Neural cell (in vitro differentiated cells): ENCODE measurements at regions not wholly inside any gene's neighbourhood (a gene's known extent, or its start where the extent isn't known, plus 50 kb on each side); places are given as distances from the start of the nearest gene placed in this dataset.

Experiments
- H2AFZ ChIP-seq: fragments of 200-600, 300-800 bp; sonication (generic), shearing (Covaris generic); 2 replicates; pipeline ENCODE4 v1.6.0; 2014; ENCODE audit warnings: low read depth, mild to moderate bottlenecking, antibody characterized with exemption, low read length, moderate library complexity
- H3F3A ChIP-seq: fragments of 200-600 bp; shearing (Covaris generic); 2 replicates; pipeline ENCODE4 v1.6.1; 2016; ENCODE audit warnings: mild to moderate bottlenecking, moderate library complexity, mixed read lengths, antibody characterized with exemption, low read length; ENCODE audit not compliant: insufficient read depth, poor library complexity, severe bottlenecking
- H3K27ac ChIP-seq: fragments of 200-600, 300-800 bp; sonication (generic), shearing (Covaris generic); 2 replicates; pipeline ENCODE4 v1.5.1; 2014; ENCODE audit warnings: mild to moderate bottlenecking, low read length, moderate library complexity
- H3K27me3 ChIP-seq: fragments of 300-800, 200-600 bp; sonication (generic), shearing (Covaris generic); 2 replicates; pipeline ENCODE4 v1.6.0; 2014; ENCODE audit warnings: mild to moderate bottlenecking, low read depth, low read length, moderate library complexity; ENCODE audit not compliant: insufficient read depth
- H3K36me3 ChIP-seq: fragments of 300-800, 200-600 bp; sonication (generic), shearing (Covaris generic); 2 replicates; pipeline ENCODE4 v1.5.1; 2014; ENCODE audit warnings: mild to moderate bottlenecking, antibody characterized with exemption, low read length, moderate library complexity; ENCODE audit not compliant: insufficient read depth
- H3K4me2 ChIP-seq: fragments of 300-800, 200-600 bp; sonication (generic), shearing (Covaris generic); 2 replicates; pipeline ENCODE4 v1.6.0; 2014; ENCODE audit warnings: mild to moderate bottlenecking, low read length
- H3K4me3 ChIP-seq: fragments of 300-800, 200-600 bp; sonication (generic), shearing (Covaris generic); 2 replicates; pipeline ENCODE4 v1.5.1; 2014; ENCODE audit warnings: mild to moderate bottlenecking, low read length, moderate library complexity
- H3K79me2 ChIP-seq: fragments of 200-600 bp; shearing (Covaris generic); replicated peaks from 2 replicates; pipeline ENCODE4 v1.6.0; 2014; ENCODE audit warnings: mild to moderate bottlenecking, low read length, moderate library complexity; ENCODE audit not compliant: insufficient read depth
- H3K9ac ChIP-seq: fragments of 300-800, 200-600 bp; sonication (generic), shearing (Covaris generic); 2 replicates; pipeline ENCODE4 v1.6.1; 2016; ENCODE audit warnings: mild to moderate bottlenecking, low read length, mixed read lengths
- H3K9me2 ChIP-seq: fragments of 200-600 bp; shearing (Covaris generic); 2 replicates; pipeline ENCODE4 v1.6.1; 2016; ENCODE audit warnings: mild to moderate bottlenecking, low read length, mixed read lengths; ENCODE audit not compliant: insufficient read depth
- H3K9me3 ChIP-seq: fragments of 200-600, 300-800 bp; sonication (generic), shearing (Covaris generic); 2 replicates; pipeline ENCODE4 v1.6.1; 2016; ENCODE audit warnings: mild to moderate bottlenecking, mixed run types, low read length, moderate library complexity, mixed read lengths
- H4K20me1 ChIP-seq: fragments of 200-600 bp; shearing (Covaris generic); 2 replicates; pipeline ENCODE4 v1.6.1; 2016; ENCODE audit warnings: mild to moderate bottlenecking, mixed run types; ENCODE audit not compliant: insufficient read depth
- CTCF ChIP-seq: fragments of 450-650 bp; IDR thresholded peaks from 2 replicates; pipeline ENCODE4 v1.5.1; 2014; ENCODE audit warnings: antibody characterized with exemption, mild to moderate bottlenecking, moderate library complexity; ENCODE audit not compliant: poor library complexity, severe bottlenecking
- EP300 ChIP-seq: fragments of 450-650 bp; conservative IDR thresholded peaks from 2 replicates; pipeline ENCODE4 v1.6.1; 2014; ENCODE audit warnings: antibody characterized with exemption, mild to moderate bottlenecking, moderate library complexity; ENCODE audit not compliant: poor library complexity, severe bottlenecking
- EZH2 ChIP-seq: fragments of 200-600, 300-800 bp; shearing (Covaris generic), sonication (generic); IDR thresholded peaks from 2 replicates; pipeline ENCODE4 v1.6.1; 2014; ENCODE audit warnings: antibody characterized with exemption, low read length, borderline replicate concordance, mild to moderate bottlenecking; ENCODE audit not compliant: insufficient read depth, poor library complexity, severe bottlenecking
- MXI1 ChIP-seq: fragments of 450-650 bp; conservative IDR thresholded peaks from 2 replicates; pipeline ENCODE4 v1.6.1; 2014; ENCODE audit warnings: antibody characterized with exemption, mild to moderate bottlenecking; ENCODE audit not compliant: poor library complexity, severe bottlenecking
- POLR2AphosphoS5 ChIP-seq: IDR thresholded peaks from 2 replicates; pipeline ENCODE4 v1.6.1; 2012
- RAD21 ChIP-seq: fragments of 450-650 bp; conservative IDR thresholded peaks from 2 replicates; pipeline ENCODE4 v1.6.1; 2014; ENCODE audit warnings: antibody characterized with exemption, mild to moderate bottlenecking, moderate library complexity
- REST ChIP-seq: IDR thresholded peaks from 2 replicates; pipeline ENCODE4 v1.6.1; 2012; ENCODE audit warnings: borderline replicate concordance
- SMC3 ChIP-seq: fragments of 450-650 bp; conservative IDR thresholded peaks from 2 replicates; pipeline ENCODE4 v1.6.1; 2014; ENCODE audit warnings: antibody characterized with exemption, mild to moderate bottlenecking, moderate library complexity; ENCODE audit not compliant: poor library complexity
- TAF1 ChIP-seq: IDR thresholded peaks from 2 replicates; pipeline ENCODE4 v1.6.1; 2012; ENCODE audit warnings: low read depth

- H3K27ac ChIP-seq: no peak overlapping the region
- H3K36me3 ChIP-seq: no peaks in the 10 kb centered on the region
- H3F3A ChIP-seq: no peaks in the 10 kb centered on the region
- H3K27me3 ChIP-seq: no peaks in the 10 kb centered on the region
- H3K4me2 ChIP-seq: no peak overlapping the region
- H4K20me1 ChIP-seq: no peaks in the 10 kb centered on the region
- no peaks in the 10 kb centered on the region for H3K9me2 ChIP-seq
- H3K79me2 ChIP-seq: no peaks in the 10 kb centered on the region
- H2AFZ ChIP-seq: no peak overlapping the region
- H3K9ac ChIP-seq: no peak overlapping the region
- no peak overlapping the region for H3K4me3 ChIP-seq
- no peak for TF ChIP-seq EP300
- TF ChIP-seq SMC3: no peak
- TF ChIP-seq MXI1: no peak
- no peak for TF ChIP-seq REST
- TF ChIP-seq POLR2AphosphoS5: no peak
- no peak for TF ChIP-seq TAF1
- no peak for TF ChIP-seq CTCF
- no peak for TF ChIP-seq RAD21
- no peak for TF ChIP-seq EZH2
- H3K9me3 ChIP-seq: no peaks in the 10 kb centered on the region
These were observed 131.8 kb upstream of the NKX1-1 start for GRCh38 chr4:1538096-1538410.

- Histone ChIP-seq H3K4me3 (no peak overlapping the region), H3K9ac (no peak overlapping the region), H3K36me3 (no peaks in the 10 kb centered on the region), H3K27me3 (no peaks in the 10 kb centered on the region), H3K79me2 (no peaks in the 10 kb centered on the region), H3K9me2 (no peaks in the 10 kb centered on the region), H2AFZ (no peak overlapping the region), H3K9me3 (no peaks in the 10 kb centered on the region), H3K27ac (no peak overlapping the region), H3K4me2 (no peak overlapping the region), H3F3A (no peaks in the 10 kb centered on the region), H4K20me1 (no peaks in the 10 kb centered on the region)
- no peak for TF ChIP-seq RAD21
- no peak for TF ChIP-seq EZH2
- TF ChIP-seq TAF1: no peak
- TF ChIP-seq SMC3: no peak
- no peak for TF ChIP-seq REST
- no peak for TF ChIP-seq CTCF
- no peak for TF ChIP-seq POLR2AphosphoS5
- no peak for TF ChIP-seq EP300
These were observed 131.3 kb upstream of the NKX1-1 start for GRCh38 chr4:1537410-1538095.
